ENCODE measurements at regions not wholly inside any gene's neighbourhood (a gene's known extent, or its start where the extent isn't known, plus 50 kb on each side); places are given as distances from the start of the nearest gene placed in this dataset.
A peak's percentile ranks its signal among the peaks of the same experiment; 100 is the strongest.
"Not testable (repeated sequence)": the region's sequence is repeated elsewhere in the genome, so short reads cannot be mapped to it uniquely, and the experiment has no call there.

- not testable (repeated sequence) for ATAC-seq, H3K27me3 Mint-ChIP-seq, H3K36me3 Mint-ChIP-seq, H3K27ac Mint-ChIP-seq, H3K4me1 Mint-ChIP-seq, H3K4me3 Mint-ChIP-seq
- peaks cover 12% of the 10 kb centered on the region for H3K9me3 Mint-ChIP-seq
Measured at GRCh38 chr9:63912451-63912850, 1372.6 kb downstream of the FOXD4L5 start.

- not testable (repeated sequence) for H3K27ac Mint-ChIP-seq, ATAC-seq, H3K27me3 Mint-ChIP-seq, H3K36me3 Mint-ChIP-seq, H3K4me1 Mint-ChIP-seq, H3K4me3 Mint-ChIP-seq
- H3K9me3 Mint-ChIP-seq: peaks cover 10% of the 10 kb centered on the region
Measured at GRCh38 chr9:63909076-63909475, 1375.9 kb downstream of the FOXD4L5 start.

- H3K9me3 Mint-ChIP-seq, H3K36me3 Mint-ChIP-seq, H3K4me3 Mint-ChIP-seq, H3K27me3 Mint-ChIP-seq, H3K4me1 Mint-ChIP-seq, ATAC-seq, H3K27ac Mint-ChIP-seq: not testable (repeated sequence)
Measured at GRCh38 chr9:63899637-63900190, 1385.3 kb downstream of the FOXD4L5 start.

GRCh38 chr9:63881386-63881785 is 1403.6 kb downstream of the FOXD4L5 start:
- ATAC-seq, H3K4me1 Mint-ChIP-seq: not testable (repeated sequence)

GRCh38 chr9:63876380-63876779 is 1408.6 kb downstream of the FOXD4L5 start:
- not testable (repeated sequence) for ATAC-seq, H3K4me1 Mint-ChIP-seq, H3K27ac Mint-ChIP-seq

More at GRCh38 chr9:63881386-63881785, 1403.6 kb downstream of the FOXD4L5 start:
- not testable (repeated sequence) for H3K27ac Mint-ChIP-seq, H3K27me3 Mint-ChIP-seq, H3K4me3 Mint-ChIP-seq, H3K36me3 Mint-ChIP-seq, H3K9me3 Mint-ChIP-seq

GRCh38 chr9:63859475-63860215 is 1425.4 kb downstream of the FOXD4L5 start:
- Mint-ChIP-seq H3K4me1 (no peaks in the 10 kb centered on the region), H3K9me3 (peaks cover 13% of the 10 kb centered on the region), H3K36me3 (no peaks in the 10 kb centered on the region), H3K27me3 (no peaks in the 10 kb centered on the region), H3K27ac (peak overlapping the region; percentile 38), H3K4me3 (peak overlapping the region; percentile 72)
- ATAC-seq: no peak

More at GRCh38 chr9:63876380-63876779, 1408.6 kb downstream of the FOXD4L5 start:
- not testable (repeated sequence) for H3K4me3 Mint-ChIP-seq, H3K27me3 Mint-ChIP-seq, H3K9me3 Mint-ChIP-seq, H3K36me3 Mint-ChIP-seq

GRCh38 chr9:63859090-63859474 is 1425.9 kb downstream of the FOXD4L5 start:
- H3K27ac Mint-ChIP-seq, H3K27me3 Mint-ChIP-seq, H3K36me3 Mint-ChIP-seq, ATAC-seq, H3K4me1 Mint-ChIP-seq: not testable (repeated sequence)
- Mint-ChIP-seq H3K4me3 (peak overlapping the region; percentile 72), H3K9me3 (peaks cover 13% of the 10 kb centered on the region)

GRCh38 chr9:63853140-63853751 is 1431.8 kb downstream of the FOXD4L5 start:
- not testable (repeated sequence) for H3K4me1 Mint-ChIP-seq, H3K9me3 Mint-ChIP-seq, ATAC-seq, H3K4me3 Mint-ChIP-seq, H3K36me3 Mint-ChIP-seq, H3K27ac Mint-ChIP-seq, H3K27me3 Mint-ChIP-seq

GRCh38 chr9:63824804-63825203 is 1460.2 kb downstream of the FOXD4L5 start:
- H3K4me3 Mint-ChIP-seq, H3K4me1 Mint-ChIP-seq, H3K27ac Mint-ChIP-seq, H3K27me3 Mint-ChIP-seq, H3K36me3 Mint-ChIP-seq, ATAC-seq: not testable (repeated sequence)
- H3K9me3 Mint-ChIP-seq: peaks cover 12% of the 10 kb centered on the region

- peaks cover 12% of the 10 kb centered on the region for H3K9me3 Mint-ChIP-seq
- peak; percentile 70 for ATAC-seq
- H3K36me3 Mint-ChIP-seq, H3K27ac Mint-ChIP-seq, H3K4me3 Mint-ChIP-seq, H3K4me1 Mint-ChIP-seq, H3K27me3 Mint-ChIP-seq: not testable (repeated sequence)
Measured at GRCh38 chr9:63823375-63824201, 1461.4 kb downstream of the FOXD4L5 start.

- not testable (repeated sequence) for H3K27me3 Mint-ChIP-seq, H3K4me3 Mint-ChIP-seq, H3K4me1 Mint-ChIP-seq, H3K27ac Mint-ChIP-seq, ATAC-seq, H3K36me3 Mint-ChIP-seq
- H3K9me3 Mint-ChIP-seq: peaks cover 12% of the 10 kb centered on the region
Measured at GRCh38 chr9:63822615-63823374, 1462.2 kb downstream of the FOXD4L5 start.

GRCh38 chr9:63821293-63821692 is 1463.7 kb downstream of the FOXD4L5 start:
- H3K4me3 Mint-ChIP-seq, ATAC-seq, H3K36me3 Mint-ChIP-seq, H3K27me3 Mint-ChIP-seq, H3K27ac Mint-ChIP-seq: not testable (repeated sequence)
- peaks cover 14% of the 10 kb centered on the region for H3K4me1 Mint-ChIP-seq
- peaks cover 12% of the 10 kb centered on the region for H3K9me3 Mint-ChIP-seq

GRCh38 chr9:63820882-63821281 is 1464.1 kb downstream of the FOXD4L5 start:
- not testable (repeated sequence) for H3K27me3 Mint-ChIP-seq, H3K27ac Mint-ChIP-seq, H3K4me3 Mint-ChIP-seq, ATAC-seq, H3K36me3 Mint-ChIP-seq
- Mint-ChIP-seq H3K4me1 (peaks cover 14% of the 10 kb centered on the region), H3K9me3 (peaks cover 14% of the 10 kb centered on the region)

GRCh38 chr9:63820383-63820782 is 1464.6 kb downstream of the FOXD4L5 start:
- H3K36me3 Mint-ChIP-seq, H3K27me3 Mint-ChIP-seq, H3K4me3 Mint-ChIP-seq, ATAC-seq, H3K27ac Mint-ChIP-seq: not testable (repeated sequence)
- H3K4me1 Mint-ChIP-seq: peaks cover 14% of the 10 kb centered on the region
- peaks cover 16% of the 10 kb centered on the region for H3K9me3 Mint-ChIP-seq
